OCI-LY3 (cell line): ENCODE measurements at regions not wholly inside any gene's neighbourhood (a gene's known extent, or its start where the extent isn't known, plus 50 kb on each side); places are given as distances from the start of the nearest gene placed in this dataset.

Experiments
- H2AFZ ChIP-seq: fragments of 200-600, 300-600 bp; shearing (Covaris generic); 2 replicates; pipeline ENCODE4 v1.6.0; 2014; ENCODE audit warnings: antibody characterized with exemption, low read depth, low read length
- H3K27ac ChIP-seq: fragments of 200-600, 300-600 bp; sonication (generic); 2 replicates; pipeline ENCODE4 v1.5.1; 2014; ENCODE audit warnings: mild to moderate bottlenecking, low read length, moderate library complexity, mixed read lengths
- H3K27me3 ChIP-seq: fragments of 200-600, 300-600 bp; sonication (generic); 2 replicates; pipeline ENCODE4 v1.6.1; 2014; ENCODE audit warnings: low read depth, low read length, mixed read lengths
- H3K36me3 ChIP-seq: fragments of 200-600, 300-600 bp; sonication (generic); replicated peaks from 2 replicates; pipeline ENCODE3; 2014; ENCODE audit warnings: low read depth, low read length, mixed read lengths
- H3K4me1 ChIP-seq: fragments of 300-600, 200-600 bp; sonication (generic); 2 replicates; pipeline ENCODE4 v1.6.1; 2014; ENCODE audit warnings: low read length, mixed read lengths
- H3K4me2 ChIP-seq: fragments of 200-600, 300-600 bp; sonication (generic); 2 replicates; pipeline ENCODE4 v1.6.1; 2014; ENCODE audit warnings: low read length, mixed read lengths
- H3K4me3 ChIP-seq: fragments of 300-600, 200-600 bp; sonication (generic); 2 replicates; pipeline ENCODE4 v1.5.1; 2014; ENCODE audit warnings: antibody characterized with exemption, mild to moderate bottlenecking, low read length, moderate library complexity
- H3K79me2 ChIP-seq: fragments of 300-600, 200-600 bp; shearing (Covaris generic); 2 replicates; pipeline ENCODE4 v1.6.1; 2014; ENCODE audit warnings: mild to moderate bottlenecking, low read length, mixed read lengths
- H3K9ac ChIP-seq: fragments of 300-600, 200-600 bp; shearing (Covaris generic); 2 replicates; pipeline ENCODE4 v1.6.0; 2014; ENCODE audit warnings: mild to moderate bottlenecking, low read length, moderate library complexity
- H3K9me3 ChIP-seq: fragments of 200-600, 300-600 bp; shearing (Covaris generic); 2 replicates; pipeline ENCODE4 v1.6.1; 2014; ENCODE audit warnings: low read length, mixed read lengths; ENCODE audit not compliant: insufficient read depth
- H4K20me1 ChIP-seq: fragments of 200-600, 300-600 bp; sonication (generic); 2 replicates; pipeline ENCODE4 v1.6.1; 2016; ENCODE audit warnings: low read length, mixed read lengths; ENCODE audit not compliant: insufficient read depth
- EZH2phosphoT487 ChIP-seq: fragments of 200-600 bp; shearing (Covaris generic); IDR thresholded peaks from 2 replicates; pipeline ENCODE4 v1.6.1; 2018; ENCODE audit warnings: antibody characterized with exemption, mixed run types, low read depth
- TF ChIP-seq, protein P1 (sequence below): fragments of 200-600, 300-600 bp; sonication (generic); IDR thresholded peaks from 2 replicates; pipeline ENCODE4 v1.5.1; 2014; ENCODE audit warnings: antibody characterized with exemption, low read length, low read depth

DNA sequence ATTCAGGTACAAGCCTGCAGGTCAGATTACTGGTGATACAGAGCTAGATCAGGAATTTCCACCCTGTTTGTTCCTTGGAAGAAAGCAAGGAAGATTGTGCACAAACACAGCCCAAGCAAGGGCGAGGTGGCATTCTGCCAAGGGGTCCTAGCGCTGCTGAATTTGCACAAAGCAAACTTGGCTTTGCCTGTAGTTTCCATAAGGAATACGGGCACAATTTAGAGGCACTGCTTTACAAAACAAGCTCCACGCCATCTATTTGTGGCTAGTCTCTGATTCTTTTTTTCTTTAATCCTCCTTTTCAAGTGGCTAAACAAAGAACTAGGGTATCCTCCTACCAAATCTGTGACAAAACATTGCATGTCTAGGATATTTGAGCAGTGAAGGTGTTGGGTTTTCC is 195.5 kb upstream of the ACVR2A start:
- H4K20me1 ChIP-seq: no peaks in the 10 kb centered on the region

DNA sequence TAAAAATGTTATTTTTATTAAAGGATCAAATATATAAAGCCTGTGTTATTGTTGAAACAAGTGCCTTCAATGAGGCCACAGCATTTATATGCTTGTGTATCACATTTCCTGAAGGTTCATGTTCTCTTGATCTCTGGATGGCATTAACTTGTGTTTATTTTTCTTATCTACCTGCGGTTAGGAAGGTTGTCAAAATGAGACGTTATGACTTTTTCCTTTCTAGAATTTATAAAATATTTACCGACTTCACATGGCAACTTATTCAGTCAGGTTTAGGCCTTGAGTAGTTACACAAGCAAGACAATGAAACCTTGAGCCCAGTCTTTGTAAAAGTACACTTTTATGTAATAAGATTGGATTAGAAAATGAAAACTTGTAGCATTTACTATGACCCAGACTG is 196.4 kb upstream of the ACVR2A start:
- Histone ChIP-seq H3K27me3 (no peaks in the 10 kb centered on the region), H3K4me3 (no peak overlapping the region), H4K20me1 (no peaks in the 10 kb centered on the region), H3K4me1 (peaks cover 6% of the 10 kb centered on the region), H3K36me3 (no peaks in the 10 kb centered on the region), H2AFZ (no peak overlapping the region), H3K4me2 (no peak overlapping the region), H3K9ac (no peak overlapping the region), H3K79me2 (no peaks in the 10 kb centered on the region), H3K9me3 (no peaks in the 10 kb centered on the region), H3K27ac (no peak overlapping the region)
- no peak for TF ChIP-seq EZH2phosphoT487
- TF ChIP-seq, protein P1, sequence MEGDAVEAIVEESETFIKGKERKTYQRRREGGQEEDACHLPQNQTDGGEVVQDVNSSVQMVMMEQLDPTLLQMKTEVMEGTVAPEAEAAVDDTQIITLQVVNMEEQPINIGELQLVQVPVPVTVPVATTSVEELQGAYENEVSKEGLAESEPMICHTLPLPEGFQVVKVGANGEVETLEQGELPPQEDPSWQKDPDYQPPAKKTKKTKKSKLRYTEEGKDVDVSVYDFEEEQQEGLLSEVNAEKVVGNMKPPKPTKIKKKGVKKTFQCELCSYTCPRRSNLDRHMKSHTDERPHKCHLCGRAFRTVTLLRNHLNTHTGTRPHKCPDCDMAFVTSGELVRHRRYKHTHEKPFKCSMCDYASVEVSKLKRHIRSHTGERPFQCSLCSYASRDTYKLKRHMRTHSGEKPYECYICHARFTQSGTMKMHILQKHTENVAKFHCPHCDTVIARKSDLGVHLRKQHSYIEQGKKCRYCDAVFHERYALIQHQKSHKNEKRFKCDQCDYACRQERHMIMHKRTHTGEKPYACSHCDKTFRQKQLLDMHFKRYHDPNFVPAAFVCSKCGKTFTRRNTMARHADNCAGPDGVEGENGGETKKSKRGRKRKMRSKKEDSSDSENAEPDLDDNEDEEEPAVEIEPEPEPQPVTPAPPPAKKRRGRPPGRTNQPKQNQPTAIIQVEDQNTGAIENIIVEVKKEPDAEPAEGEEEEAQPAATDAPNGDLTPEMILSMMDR: no peak

More for the DNA sequence above, 195.5 kb upstream of the ACVR2A start:
- H3K9me3 ChIP-seq: no peaks in the 10 kb centered on the region
- no peak for TF ChIP-seq EZH2phosphoT487
- TF ChIP-seq, protein P1: no peak
- H3K4me3 ChIP-seq: no peak overlapping the region
- peaks cover 3% of the 10 kb centered on the region for H3K4me1 ChIP-seq
- no peak overlapping the region for H3K27ac ChIP-seq
- H3K4me2 ChIP-seq: no peak overlapping the region
- H2AFZ ChIP-seq: no peak overlapping the region
- no peak overlapping the region for H3K9ac ChIP-seq
- H3K36me3 ChIP-seq: no peaks in the 10 kb centered on the region
- no peaks in the 10 kb centered on the region for H3K79me2 ChIP-seq
- no peaks in the 10 kb centered on the region for H3K27me3 ChIP-seq

DNA sequence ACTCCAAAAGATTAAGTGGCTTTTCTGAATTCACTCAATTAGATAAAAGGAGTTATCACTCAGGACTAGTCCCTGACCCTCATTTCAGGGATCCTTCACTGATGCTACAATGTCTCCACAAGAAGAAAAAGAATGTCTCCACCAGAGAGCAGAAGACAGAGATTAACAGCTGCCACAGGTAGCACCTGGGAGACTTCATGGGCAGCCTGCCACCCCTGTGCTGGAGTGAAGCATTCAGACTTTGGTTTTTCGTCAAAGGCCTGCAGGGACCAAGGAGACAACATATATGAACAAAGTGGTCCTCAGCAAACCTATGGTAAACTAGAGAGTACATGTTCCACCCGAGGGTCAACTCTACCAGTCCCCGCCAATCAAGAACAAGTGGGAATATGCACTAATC is 197.0 kb upstream of the ACVR2A start:
- H3K36me3 ChIP-seq: no peaks in the 10 kb centered on the region
- H3K79me2 ChIP-seq: no peaks in the 10 kb centered on the region
- no peak for TF ChIP-seq EZH2phosphoT487
- TF ChIP-seq, protein P1: no peak
- H3K4me1 ChIP-seq: peaks cover 6% of the 10 kb centered on the region
- H3K4me2 ChIP-seq: no peak overlapping the region
- H3K27me3 ChIP-seq: no peaks in the 10 kb centered on the region
- H3K9me3 ChIP-seq: no peaks in the 10 kb centered on the region
- no peak overlapping the region for H3K4me3 ChIP-seq
- H2AFZ ChIP-seq: no peak overlapping the region
- no peak overlapping the region for H3K27ac ChIP-seq
- no peak overlapping the region for H3K9ac ChIP-seq
- no peaks in the 10 kb centered on the region for H4K20me1 ChIP-seq

DNA sequence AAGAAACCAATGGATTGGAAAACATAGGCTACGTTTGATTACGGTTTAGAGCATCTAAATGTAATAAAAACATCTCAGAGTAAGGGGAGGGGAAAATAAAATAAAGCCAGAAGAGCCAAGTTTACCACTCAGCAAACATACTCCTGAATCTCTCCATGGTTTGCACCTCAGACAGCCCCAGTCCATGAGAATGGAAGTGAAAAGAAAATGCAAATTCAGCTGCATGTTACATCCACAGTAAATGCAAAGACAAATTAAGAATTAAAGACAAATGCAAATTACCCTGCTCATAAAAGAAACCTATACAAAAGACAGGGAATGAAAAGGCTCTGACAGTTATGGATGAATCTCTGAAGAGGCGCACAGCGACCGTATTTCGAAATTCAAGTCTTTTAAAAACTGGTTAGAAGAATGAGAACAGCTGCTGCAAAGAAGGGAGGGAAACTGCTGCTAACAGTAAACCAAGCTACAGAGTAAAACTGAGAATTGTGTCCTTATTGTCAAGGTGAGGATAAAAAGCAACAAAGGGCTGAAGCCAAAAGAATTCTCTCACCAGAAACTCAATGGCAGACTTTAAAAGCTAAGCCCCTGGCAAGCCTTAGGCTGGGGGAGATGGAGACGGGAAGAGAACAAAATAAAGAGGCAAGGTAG is 197.9 kb upstream of the ACVR2A start:
- Histone ChIP-seq H3K27me3 (no peaks in the 10 kb centered on the region), H4K20me1 (no peaks in the 10 kb centered on the region), H3K9me3 (no peaks in the 10 kb centered on the region), H3K27ac (no peak overlapping the region), H3K36me3 (no peaks in the 10 kb centered on the region), H2AFZ (no peak overlapping the region), H3K4me1 (peaks cover 6% of the 10 kb centered on the region), H3K79me2 (no peaks in the 10 kb centered on the region), H3K9ac (no peak overlapping the region), H3K4me2 (no peak overlapping the region), H3K4me3 (no peak overlapping the region)
- TF ChIP-seq, protein P1: no peak
- TF ChIP-seq EZH2phosphoT487: no peak
